Psoas muscle (tissue), 7 donors: ENCODE measurements at regions not wholly inside any gene's neighbourhood (a gene's known extent, or its start where the extent isn't known, plus 50 kb on each side); places are given as distances from the start of the nearest gene placed in this dataset.
"Not testable (repeated sequence)": the region's sequence is repeated elsewhere in the genome, so short reads cannot be mapped to it uniquely, and the experiment has no call there.

ENCODE experiments used
- ATAC-seq, 4 donors: fragments of 200-7000 bp; cut with Tn5 transposase; one replicate each; pipeline ENCODE4 v1.9.1; 2020; ENCODE audit warnings: moderate library complexity in 3 of 4, mild to moderate bottlenecking in 2 of 4
- DNase-seq, 2 donors: peaks; one replicate each; pipeline ENCODE4 v3.0.0-alpha.2; 2020
- H3K27ac ChIP-seq: fragments of 200-600 bp; one replicate; pipeline ENCODE4 v1.8.0; 2022
- H3K27me3 ChIP-seq, 3 donors: fragments of 200-600 bp in 1 of 3; one replicate each; pipeline versions ENCODE4 v1.6.1 to v1.8.0; 2013 to 2022; ENCODE audit warnings: low read length in 2 of 3, mild to moderate bottlenecking in 2 of 3, moderate library complexity in 1 of 3; ENCODE audit not compliant: insufficient read depth in 3 of 3
- H3K36me3 ChIP-seq, 2 donors: fragments of 200-600 bp in 1 of 2; one replicate each; pipeline versions ENCODE4 v1.6.1 to v1.8.0; 2013 to 2022; ENCODE audit warnings: low read depth in 1 of 2, mild to moderate bottlenecking in 1 of 2, moderate library complexity in 1 of 2; ENCODE audit not compliant: insufficient read depth in 1 of 2
- H3K4me1 ChIP-seq: fragments of 200-600 bp; one replicate; pipeline ENCODE4 v1.8.0; 2022
- H3K4me3 ChIP-seq: fragments of 200-600 bp; one replicate; pipeline ENCODE4 v1.8.0; 2022; ENCODE audit warnings: mild to moderate bottlenecking
- H3K9me3 ChIP-seq: fragments of 200-600 bp; one replicate; pipeline ENCODE4 v1.8.0; 2022
- WGBS, 3 donors: extraction: QIAGEN DNeasy Blood & Tissue Kit; methylation state at CpG; one replicate each; pipeline versions ENCODE4 v1.1.6 to v1.1.7; 2013; 5-methylcytosine and 5-hydroxymethylcytosine counted together
- intact Hi-C, 2 donors: fragments of 100-400 bp; cut with DNase I; formaldehyde crosslinking; loops; one replicate each; pipeline versions ENCODE4 v1.11.0 to v1.14.2; 2022
- TF ChIP-seq, protein P1 (sequence below): fragments of 200-600 bp; IDR thresholded peaks from one replicate; pipeline ENCODE4 v1.8.0; 2022; ENCODE audit warnings: antibody characterized with exemption
- donor health status: healthy with polysubstance abuse.
- donor health status: DM: no; HTN: no; CAD: no; lungs with moderate emphysema.
- donor health status: Bipolar disorder and iron deficiency.
- donor health status: healthy.
- donor health status: DM: yes; HTN: yes; CAD: no.
- donor health status: DM: no; HTN: no; CAD: no.
- donor health status: DM: yes; HTN: yes; CAD: no.

DNA sequence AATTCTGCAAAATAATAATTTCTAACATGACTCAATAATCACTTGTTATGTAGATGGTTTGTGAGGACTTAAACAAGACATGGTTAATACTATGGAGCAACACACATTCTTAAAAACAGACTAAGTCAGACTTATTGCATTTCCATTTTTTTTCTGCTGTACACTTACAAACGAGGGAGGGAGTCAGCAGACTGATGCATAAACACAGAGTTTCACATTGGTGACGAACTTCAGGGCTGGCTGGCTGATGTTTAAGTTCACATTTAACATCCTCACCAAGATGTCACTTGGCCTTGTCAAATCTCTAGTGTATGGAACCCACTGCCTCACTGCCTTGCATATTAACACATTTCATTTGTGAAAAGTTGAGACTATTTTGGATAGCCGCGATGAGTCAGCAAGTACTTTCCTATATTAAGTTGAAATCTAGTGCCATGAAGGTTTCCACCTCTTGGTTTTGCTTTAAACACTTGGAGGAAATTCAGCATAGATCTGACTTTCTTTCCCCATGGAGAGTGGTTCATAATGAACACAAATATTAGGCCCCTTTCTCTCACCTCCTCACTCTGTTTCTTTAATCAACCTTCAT is 337.5 kb upstream of the RUNX1 start:
- H3K9me3 ChIP-seq = peaks cover 5% of the 10 kb centered on the region
- DNase-seq (no peak), ATAC-seq (no peak)
- no peak overlapping the region for H3K4me3 ChIP-seq
- no peaks in the 10 kb centered on the region for H3K27me3 ChIP-seq
- H3K27ac ChIP-seq = no peak overlapping the region
- no peaks in the 10 kb centered on the region for H3K4me1 ChIP-seq
- intact Hi-C loops = loop anchor here in 1 of 2 donors (5.0 kb wide), 1 partner anchor 204 kb away; no protein-coding TSS in a partner anchor
- TF ChIP-seq, protein P1, sequence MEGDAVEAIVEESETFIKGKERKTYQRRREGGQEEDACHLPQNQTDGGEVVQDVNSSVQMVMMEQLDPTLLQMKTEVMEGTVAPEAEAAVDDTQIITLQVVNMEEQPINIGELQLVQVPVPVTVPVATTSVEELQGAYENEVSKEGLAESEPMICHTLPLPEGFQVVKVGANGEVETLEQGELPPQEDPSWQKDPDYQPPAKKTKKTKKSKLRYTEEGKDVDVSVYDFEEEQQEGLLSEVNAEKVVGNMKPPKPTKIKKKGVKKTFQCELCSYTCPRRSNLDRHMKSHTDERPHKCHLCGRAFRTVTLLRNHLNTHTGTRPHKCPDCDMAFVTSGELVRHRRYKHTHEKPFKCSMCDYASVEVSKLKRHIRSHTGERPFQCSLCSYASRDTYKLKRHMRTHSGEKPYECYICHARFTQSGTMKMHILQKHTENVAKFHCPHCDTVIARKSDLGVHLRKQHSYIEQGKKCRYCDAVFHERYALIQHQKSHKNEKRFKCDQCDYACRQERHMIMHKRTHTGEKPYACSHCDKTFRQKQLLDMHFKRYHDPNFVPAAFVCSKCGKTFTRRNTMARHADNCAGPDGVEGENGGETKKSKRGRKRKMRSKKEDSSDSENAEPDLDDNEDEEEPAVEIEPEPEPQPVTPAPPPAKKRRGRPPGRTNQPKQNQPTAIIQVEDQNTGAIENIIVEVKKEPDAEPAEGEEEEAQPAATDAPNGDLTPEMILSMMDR = no peak
- H3K36me3 ChIP-seq = no peaks in the 10 kb centered on the region
- WGBS, 3 donors = 82 to 89% (median 87%) methylated on average over 4 of the region's 4 CpGs

DNA sequence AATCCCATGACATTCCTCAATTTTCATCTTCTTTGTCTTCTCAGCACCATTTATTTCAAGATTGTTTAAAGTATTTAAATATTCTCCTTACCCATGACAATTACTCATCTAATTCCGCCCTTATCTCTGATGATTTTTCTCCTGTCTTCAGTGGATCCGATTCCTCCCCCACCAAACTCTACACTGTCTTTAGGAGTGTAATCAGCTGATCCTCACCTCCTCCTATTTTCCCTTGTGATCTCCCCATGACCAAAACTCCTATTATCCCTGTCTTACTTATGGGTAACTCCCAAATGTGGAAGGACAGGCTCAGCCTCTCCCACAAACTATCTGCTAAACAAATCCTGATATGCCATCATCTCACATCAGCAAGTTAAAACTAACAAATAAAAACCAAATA is 335.3 kb upstream of the RUNX1 start:
- no peaks in the 10 kb centered on the region for H3K4me1 ChIP-seq
- H3K27me3 ChIP-seq = no peaks in the 10 kb centered on the region
- no peak for ATAC-seq
- H3K36me3 ChIP-seq = no peaks in the 10 kb centered on the region
- DNase-seq = no peak
- intact Hi-C loops = no loop called here
- no peak overlapping the region for H3K4me3 ChIP-seq
- H3K9me3 ChIP-seq = peaks cover 5% of the 10 kb centered on the region
- TF ChIP-seq, protein P1 = no peak
- H3K27ac ChIP-seq = no peak overlapping the region
- 92 to 96% (median 93%) methylated on average over 2 of the region's 2 CpGs for WGBS, 3 donors

DNA sequence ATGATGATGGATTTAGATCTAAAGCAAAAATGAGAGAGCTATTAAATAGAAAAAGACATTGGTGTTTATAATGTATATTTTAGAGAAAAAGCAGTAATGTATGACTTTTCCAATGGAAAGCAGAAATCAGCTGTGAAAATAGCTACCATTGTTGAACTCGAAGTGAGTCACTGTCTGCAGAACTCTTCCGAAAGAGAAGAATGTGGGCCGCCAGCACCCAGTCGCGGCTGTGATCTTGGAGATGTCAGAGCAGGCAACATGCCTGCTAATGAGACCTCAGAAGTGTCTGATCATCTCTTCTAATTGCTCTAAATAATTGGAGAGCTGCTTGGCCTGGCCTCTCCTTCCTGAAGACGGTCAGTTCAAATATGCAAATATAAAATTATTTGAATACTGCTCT is 333.6 kb upstream of the RUNX1 start:
- DNase-seq (no peak), ATAC-seq (no peak)
- intact Hi-C loops = no loop called here
- TF ChIP-seq, protein P1 = no peak
- Histone ChIP-seq H3K27ac (no peak overlapping the region), H3K4me3 (no peak overlapping the region), H3K4me1 (no peaks in the 10 kb centered on the region), H3K36me3 (no peaks in the 10 kb centered on the region), H3K27me3 (no peaks in the 10 kb centered on the region), H3K9me3 (no peaks in the 10 kb centered on the region)
- 89 to 93% (median 90%) methylated on average over 6 of the region's 6 CpGs for WGBS, 3 donors

DNA sequence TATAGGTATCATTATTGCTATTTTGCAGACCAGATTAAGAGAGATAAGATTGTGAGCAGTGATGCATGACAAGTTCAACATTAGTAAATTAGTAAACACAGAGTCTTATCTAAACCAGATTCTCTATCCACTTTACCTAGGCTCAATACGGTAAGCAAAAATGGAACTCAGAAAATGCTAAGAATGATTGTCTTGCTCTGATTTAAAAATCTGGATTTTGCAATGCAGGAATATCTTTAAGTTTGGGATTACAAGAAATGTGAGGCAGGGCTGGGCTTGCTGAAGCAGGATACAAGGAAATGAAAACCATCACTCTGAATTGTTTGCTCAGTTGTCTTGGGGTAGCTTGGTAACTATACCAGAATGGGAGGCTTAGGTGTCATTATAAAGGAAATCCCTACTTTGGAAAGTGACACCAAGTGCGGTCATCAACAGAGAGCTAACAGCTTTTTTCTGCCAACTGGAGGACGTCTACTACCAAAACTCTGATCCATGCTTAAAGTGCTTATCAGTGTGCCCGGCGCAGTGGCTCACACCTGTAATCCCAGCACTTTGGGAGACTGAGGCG is 332.7 kb upstream of the RUNX1 start:
- no peak overlapping the region for H3K27ac ChIP-seq
- TF ChIP-seq, protein P1 = no peak
- ATAC-seq (no peak), DNase-seq (no peak)
- intact Hi-C loops = no loop called here
- no peaks in the 10 kb centered on the region for H3K36me3 ChIP-seq
- no peak overlapping the region for H3K4me3 ChIP-seq
- no peaks in the 10 kb centered on the region for H3K4me1 ChIP-seq
- WGBS, 3 donors = 56 to 76% (median 60%) methylated on average over 6 of the region's 6 CpGs
- H3K27me3 ChIP-seq = no peaks in the 10 kb centered on the region
- no peaks in the 10 kb centered on the region for H3K9me3 ChIP-seq

DNA sequence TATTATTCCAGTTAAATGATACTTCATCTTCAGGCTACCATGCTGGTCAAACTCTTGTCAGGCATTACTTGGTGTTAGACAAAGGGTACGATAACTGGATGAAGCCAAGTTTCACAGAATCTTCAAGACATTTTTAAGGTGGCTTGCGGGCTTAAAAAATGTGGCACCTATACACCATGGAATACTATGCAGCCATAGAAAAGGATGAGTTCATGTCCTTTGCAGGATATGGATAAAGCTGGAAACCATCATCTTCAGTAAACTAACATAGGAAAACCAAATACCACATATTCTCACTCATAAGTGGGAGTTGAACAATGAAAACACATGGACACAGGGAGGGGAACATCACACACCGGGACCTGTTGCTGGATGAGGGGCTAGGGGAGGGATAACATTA is 331.2 kb upstream of the RUNX1 start:
- intact Hi-C loops, H3K9me3 ChIP-seq, H3K27me3 ChIP-seq, H3K36me3 ChIP-seq, H3K4me1 ChIP-seq, ATAC-seq, DNase-seq, H3K4me3 ChIP-seq, H3K27ac ChIP-seq: not testable (repeated sequence)
- WGBS, 3 donors = 94 to 96% (median 96%) methylated on average over 3 of the region's 3 CpGs
